Left forelimb (tissue), 1 donor: ENCODE measurements at regions not wholly inside any gene's neighbourhood (a gene's known extent, or its start where the extent isn't known, plus 50 kb on each side); places are given as distances from the start of the nearest gene placed in this dataset.
"Not testable (repeated sequence)": the region's sequence is repeated elsewhere in the genome, so short reads cannot be mapped to it uniquely, and the experiment has no call there.

Source experiments
- DNase-seq: peaks from one replicate; pipeline ENCODE4 v3.0.0-alpha.2; 2018; ENCODE audit warnings: low spot score

GRCh38 chr16:72657164-72657563 lies 390.8 kb downstream of the ZFHX3 start:
- DNase-seq, result no peak

GRCh38 chr16:72654535-72654934 lies 393.4 kb downstream of the ZFHX3 start:
- DNase-seq, result no peak

- DNase-seq, result no peak
Observed at GRCh38 chr16:72649254-72649944, 398.5 kb downstream of the ZFHX3 start.

- DNase-seq, result no peak
Observed at GRCh38 chr16:72646615-72647014, 401.3 kb downstream of the ZFHX3 start.

- no peak for DNase-seq
Observed at GRCh38 chr16:72645538-72645937, 402.4 kb downstream of the ZFHX3 start.

- DNase-seq, result no peak
Observed at GRCh38 chr16:72644911-72645310, 403.0 kb downstream of the ZFHX3 start.

DNA sequence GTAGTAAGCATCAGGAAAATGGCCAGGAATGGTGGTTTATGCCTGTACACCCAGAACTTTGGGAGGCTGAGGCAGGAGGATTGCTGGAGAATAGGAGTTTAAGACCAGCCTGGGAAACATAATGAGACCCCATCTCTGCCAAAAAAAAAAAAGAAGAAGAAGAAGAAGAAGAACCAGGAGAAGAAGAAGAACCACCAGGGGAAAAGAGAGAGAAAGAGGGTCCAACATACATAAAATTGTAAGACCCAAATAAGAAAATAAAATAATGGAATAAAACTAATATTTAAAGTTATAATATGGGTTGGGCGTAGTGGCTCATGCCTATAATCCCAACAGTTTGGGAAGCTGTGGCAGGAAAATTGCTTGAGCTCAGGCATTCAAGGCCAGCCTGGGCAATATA lies 408.4 kb downstream of the ZFHX3 start:
- no peak for DNase-seq

GRCh38 chr16:72637306-72637705 lies 410.6 kb downstream of the ZFHX3 start:
- DNase-seq, result no peak

- DNase-seq, result no peak
Observed at GRCh38 chr16:72635694-72636093, 412.2 kb downstream of the ZFHX3 start.

DNA sequence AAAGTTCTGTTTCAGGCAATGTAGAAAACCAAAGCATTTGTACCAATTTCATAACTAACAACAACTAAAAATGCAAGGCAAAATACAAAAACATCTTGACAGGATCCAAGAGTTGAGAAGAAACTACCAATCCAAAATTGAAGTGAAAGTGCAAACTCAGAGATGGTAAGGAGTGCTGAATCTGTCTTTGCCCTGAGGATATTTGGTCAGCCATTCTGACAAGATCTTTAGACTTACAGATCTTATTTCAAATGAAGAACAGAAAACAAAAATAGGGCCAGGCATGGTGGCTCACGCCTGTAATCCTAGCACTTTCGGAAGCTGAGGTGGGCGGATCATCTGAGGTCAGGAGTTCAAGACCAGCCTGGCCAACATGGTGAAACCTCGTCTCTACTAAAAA lies 412.8 kb downstream of the ZFHX3 start:
- DNase-seq, result no peak

DNA sequence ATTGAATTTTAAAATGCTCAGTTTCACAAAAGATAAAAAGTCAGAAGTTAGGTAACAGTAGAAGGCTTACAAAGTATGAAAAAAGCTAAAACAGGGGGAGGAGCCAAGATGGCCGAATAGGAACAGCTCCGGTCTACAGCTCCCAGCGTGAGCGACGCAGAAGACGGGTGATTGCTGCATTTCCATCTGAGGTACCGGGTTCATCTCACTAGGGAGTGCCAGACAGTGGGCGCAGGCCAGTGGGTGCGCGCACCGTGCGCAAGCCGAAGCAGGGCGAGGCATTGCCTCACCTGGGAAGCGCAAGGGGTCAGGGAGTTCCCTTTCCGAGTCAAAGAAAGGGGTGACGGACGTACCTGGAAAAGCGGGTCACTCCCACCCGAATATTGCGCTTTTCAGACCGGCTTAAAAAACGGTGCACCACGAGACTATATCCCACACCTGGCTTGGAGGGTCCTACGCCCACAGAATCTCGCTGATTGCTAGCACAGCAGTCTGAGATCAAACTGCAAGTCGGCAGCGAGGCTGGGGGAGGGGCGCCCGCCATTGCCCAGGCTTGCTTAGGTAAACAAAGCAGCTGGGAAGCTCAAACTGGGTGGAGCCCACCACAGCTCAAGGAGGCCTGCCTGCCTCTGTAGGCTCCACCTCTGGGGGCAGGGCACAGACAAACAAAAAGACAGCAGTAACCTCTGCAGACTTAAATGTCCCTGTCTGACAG lies 420.6 kb downstream of the ZFHX3 start:
- not testable (repeated sequence) for DNase-seq

- DNase-seq, result no peak
Observed at GRCh38 chr16:72626623-72627022, 421.3 kb downstream of the ZFHX3 start.

- DNase-seq, result no peak
Observed at GRCh38 chr16:72621651-72622050, 426.3 kb downstream of the ZFHX3 start.

DNA sequence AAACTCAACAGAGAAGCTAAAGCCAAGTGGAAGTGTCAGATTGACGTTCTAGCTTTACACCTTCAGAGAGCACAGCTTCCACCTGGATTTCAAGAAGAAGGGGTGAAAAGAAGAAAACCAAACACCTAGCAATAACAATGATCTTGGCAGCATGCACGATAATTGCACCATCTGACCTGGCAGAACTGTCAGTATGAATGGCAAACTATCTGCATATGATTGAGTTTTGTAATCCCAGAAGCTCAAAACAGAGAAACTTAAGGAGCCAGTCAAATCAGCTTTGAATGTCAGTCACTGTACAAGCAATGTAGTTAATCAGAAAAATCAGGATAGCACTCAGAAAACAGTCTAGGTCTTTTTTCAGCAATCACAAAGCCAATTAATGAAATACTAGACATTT lies 427.1 kb downstream of the ZFHX3 start:
- no peak for DNase-seq

DNA sequence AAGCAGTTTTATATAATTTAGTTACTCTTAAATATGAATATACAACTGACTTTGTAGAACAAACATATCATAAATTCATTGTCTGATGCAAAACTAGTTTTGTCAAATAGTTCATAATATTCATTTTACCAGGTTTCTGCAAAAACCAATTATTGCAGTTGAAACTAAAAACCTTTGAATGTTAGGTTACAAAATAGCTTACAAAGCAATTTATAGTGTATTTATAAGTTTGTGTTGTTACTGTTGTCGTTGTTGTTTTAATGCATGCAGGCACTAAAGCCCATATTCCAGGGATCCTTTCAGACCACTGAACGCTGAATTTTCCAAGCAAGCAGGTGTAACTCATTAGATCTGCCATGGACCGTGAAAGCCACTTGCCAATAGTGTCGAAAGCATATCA lies 427.6 kb downstream of the ZFHX3 start:
- no peak for DNase-seq

DNA sequence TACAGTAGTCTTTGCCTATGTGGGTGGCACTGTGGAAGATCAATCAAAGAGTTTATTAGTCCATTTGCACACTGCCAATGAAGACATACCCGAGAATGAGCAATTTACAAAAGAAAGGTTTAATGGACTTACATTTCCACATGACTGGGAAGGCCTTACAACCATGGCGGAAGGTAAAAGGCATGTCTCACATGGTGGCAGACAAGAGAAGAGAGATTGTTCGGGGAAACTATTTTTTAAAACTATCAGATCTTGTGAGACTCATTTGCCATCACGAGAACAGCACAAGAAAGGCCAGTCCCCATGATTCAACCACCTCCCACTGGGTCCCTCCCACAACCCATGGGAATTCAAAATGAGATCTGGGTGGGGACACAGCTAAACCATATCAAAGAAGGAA lies 432.1 kb downstream of the ZFHX3 start:
- DNase-seq, result no peak

- no peak for DNase-seq
Observed at GRCh38 chr16:72612718-72613117, 435.2 kb downstream of the ZFHX3 start.

DNA sequence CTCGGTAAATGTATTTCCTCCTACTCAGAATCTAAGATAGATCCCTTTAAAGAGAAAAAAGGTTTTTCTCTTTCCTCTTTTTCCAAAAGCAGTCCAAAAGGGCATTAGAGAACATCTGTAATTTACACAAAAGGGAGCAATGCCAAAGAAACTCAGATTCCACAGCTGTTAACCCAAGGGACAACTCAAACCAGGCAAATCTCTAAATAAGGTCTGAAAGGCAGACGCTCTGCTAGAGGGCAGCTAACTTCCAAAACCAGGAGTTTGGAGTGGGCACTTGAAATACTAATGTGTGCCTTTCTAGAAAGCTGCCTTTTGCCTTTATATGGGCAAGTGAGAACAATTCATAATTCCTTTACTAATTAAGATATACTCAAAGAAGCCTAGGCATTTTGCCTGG lies 435.7 kb downstream of the ZFHX3 start:
- no peak for DNase-seq

DNA sequence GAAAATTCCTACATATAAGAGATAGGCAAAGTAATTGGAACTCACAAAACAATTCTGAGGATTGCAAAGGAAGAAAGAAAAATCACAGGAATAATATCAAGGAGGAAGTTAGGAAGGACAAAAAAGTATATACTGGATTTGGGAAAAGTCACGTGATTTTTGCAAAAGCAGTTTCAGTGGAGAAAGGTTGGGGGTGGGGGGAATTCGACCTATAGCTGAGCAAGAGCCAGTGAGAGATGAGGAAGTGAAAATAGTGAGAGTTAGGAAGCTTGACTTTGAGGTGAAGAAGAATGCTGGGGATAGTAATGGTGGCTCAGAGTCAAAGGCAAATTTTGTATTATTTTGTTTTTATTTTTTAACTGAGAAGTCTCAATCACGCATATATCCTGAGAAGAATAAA lies 438.0 kb upstream of the PMFBP1 start:
- DNase-seq, result no peak

- DNase-seq, result no peak
Observed at GRCh38 chr16:72609066-72609465, 437.1 kb upstream of the PMFBP1 start.

GRCh38 chr16:72604375-72604774 lies 432.4 kb upstream of the PMFBP1 start:
- DNase-seq, result no peak

DNA sequence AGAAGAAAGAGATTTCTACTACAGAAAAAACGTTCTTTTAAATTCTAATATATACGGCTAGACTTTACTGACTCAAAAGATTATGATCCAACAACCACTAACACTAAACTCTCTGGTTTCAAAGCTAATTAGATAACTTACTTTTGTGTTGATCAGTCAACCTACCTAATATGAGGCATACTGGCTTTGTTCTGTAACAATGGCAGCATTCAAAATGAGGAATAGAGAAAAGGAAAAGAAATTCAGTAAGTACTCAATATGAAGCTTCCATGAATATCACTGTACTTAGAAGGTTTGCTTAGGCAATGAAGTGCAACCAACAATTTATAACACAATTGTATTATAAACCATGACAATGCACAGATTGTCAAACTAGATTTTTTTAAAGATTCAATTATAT lies 430.5 kb upstream of the PMFBP1 start:
- DNase-seq, result no peak

DNA sequence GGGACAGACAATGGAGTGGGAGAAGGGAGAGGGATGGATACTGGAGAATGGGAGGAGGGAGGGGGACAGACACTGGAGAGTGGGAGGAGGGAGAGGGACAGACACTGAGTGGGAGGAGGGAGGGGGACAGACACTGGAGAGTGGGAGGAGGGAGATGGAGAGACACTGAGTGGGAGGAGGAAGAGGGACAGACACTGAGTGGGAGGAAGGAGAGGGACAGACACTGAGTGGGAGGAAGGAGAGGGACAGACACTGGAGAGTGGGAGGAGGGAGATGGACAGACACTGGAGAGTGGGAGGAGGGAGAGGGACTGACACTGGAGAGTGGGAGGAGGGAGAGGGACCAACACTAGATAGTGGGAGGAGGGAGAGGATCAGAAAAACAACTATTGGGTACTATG lies 426.7 kb upstream of the PMFBP1 start:
- no peak for DNase-seq

DNA sequence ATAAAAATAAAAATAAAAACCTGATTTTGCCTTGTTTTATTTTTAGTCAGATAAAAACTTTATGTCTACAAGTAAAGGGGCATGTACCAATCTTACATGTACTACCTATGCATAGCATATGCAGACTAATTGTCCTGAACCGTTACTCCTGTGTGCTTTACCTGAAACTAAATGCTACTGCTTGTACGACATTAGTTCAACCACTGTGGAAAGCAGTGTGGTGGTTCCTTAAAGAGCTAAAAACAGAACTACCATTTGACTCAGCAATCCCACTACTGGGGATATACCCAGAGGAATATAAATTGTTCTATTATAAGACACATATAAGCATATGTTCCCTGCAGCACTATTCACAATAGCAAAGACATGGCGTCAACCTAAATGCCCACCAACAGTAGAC lies 426.0 kb upstream of the PMFBP1 start:
- DNase-seq, result no peak
